Liver (tissue), 3 donors: ENCODE measurements at regions not wholly inside any gene's neighbourhood (a gene's known extent, or its start where the extent isn't known, plus 50 kb on each side); places are given as distances from the start of the nearest gene placed in this dataset.

Experiments
- ATF3 ChIP-seq: IDR thresholded peaks from 2 replicates; pipeline ENCODE4 v1.6.1; 2016; ENCODE audit warnings: antibody characterized with exemption
- CTCF ChIP-seq: fragments of 150-350 bp; IDR thresholded peaks from 2 replicates; pipeline ENCODE4 v1.5.1; 2017; ENCODE audit warnings: improper control_type of control experiment, low read depth, low read length; ENCODE audit not compliant: missing input control
- FOXA1 ChIP-seq: IDR thresholded peaks from 2 replicates; pipeline ENCODE4 v1.6.1; 2016; ENCODE audit warnings: antibody characterized with exemption
- GABPA ChIP-seq, 2 donors: IDR thresholded peaks in 1 of 2; conservative IDR thresholded peaks in 1 of 2; 2 replicates each; pipeline ENCODE4 v1.6.1; 2016; ENCODE audit warnings: antibody characterized with exemption in 2 of 2, mild to moderate bottlenecking in 1 of 2, moderate library complexity in 1 of 2
- HNF4A ChIP-seq, 2 donors: conservative IDR thresholded peaks; 2 replicates each; pipeline ENCODE4 v1.6.1; 2016; ENCODE audit warnings: antibody characterized with exemption in 2 of 2, mild to moderate bottlenecking in 2 of 2
- JUND ChIP-seq, 2 donors: IDR thresholded peaks; 2 replicates each; pipeline ENCODE4 v1.6.1; 2016; ENCODE audit warnings: antibody characterized with exemption in 2 of 2
- MAX ChIP-seq: IDR thresholded peaks from 2 replicates; pipeline ENCODE4 v1.6.1; 2016; ENCODE audit warnings: antibody characterized with exemption
- REST ChIP-seq: IDR thresholded peaks from 2 replicates; pipeline ENCODE4 v1.6.1; 2016; ENCODE audit warnings: antibody characterized with exemption, mild to moderate bottlenecking
- SP1 ChIP-seq: IDR thresholded peaks from 2 replicates; pipeline ENCODE4 v1.6.1; 2018; ENCODE audit warnings: antibody characterized with exemption, mild to moderate bottlenecking
- TAF1 ChIP-seq: conservative IDR thresholded peaks from 2 replicates; pipeline ENCODE4 v1.6.1; 2016; ENCODE audit warnings: antibody characterized with exemption, mild to moderate bottlenecking
- YY1 ChIP-seq: IDR thresholded peaks from 2 replicates; pipeline ENCODE4 v1.6.1; 2016; ENCODE audit warnings: antibody characterized with exemption, mild to moderate bottlenecking
- ZBTB33 ChIP-seq: IDR thresholded peaks from 2 replicates; pipeline ENCODE4 v1.6.1; 2016; ENCODE audit warnings: antibody characterized with exemption
- donor health status: healthy.
- donor health status: healthy.

GRCh38 chr14:38469156-38469555, 213.3 kb upstream of the CLEC14A start:
- TF ChIP-seq FOXA1, result no peak
- TF ChIP-seq JUND (IDR thresholded peaks at IDR 0.05), result no peak
- TF ChIP-seq ATF3, result no peak
- TF ChIP-seq CTCF, result no peak
- no peak for TF ChIP-seq GABPA (IDR thresholded peaks at IDR 0.05 in 1 of 2, conservative IDR thresholded peaks at IDR 0.05 in 1 of 2)
- no peak for TF ChIP-seq ZBTB33
- TF ChIP-seq TAF1, result no peak
- TF ChIP-seq REST, result no peak
- no peak for TF ChIP-seq YY1
- no peak for TF ChIP-seq MAX
- TF ChIP-seq SP1, result no peak
- no peak for TF ChIP-seq HNF4A (conservative IDR thresholded peaks at IDR 0.05)
